Kidney glomerular epithelial cell (primary cell): ENCODE measurements at regions not wholly inside any gene's neighbourhood (a gene's known extent, or its start where the extent isn't known, plus 50 kb on each side); places are given as distances from the start of the nearest gene placed in this dataset.

Source experiments
- DNase-seq: peaks from one replicate; lab custom pipeline; 2025; lab: John Stamatoyannopoulos, UW

DNA sequence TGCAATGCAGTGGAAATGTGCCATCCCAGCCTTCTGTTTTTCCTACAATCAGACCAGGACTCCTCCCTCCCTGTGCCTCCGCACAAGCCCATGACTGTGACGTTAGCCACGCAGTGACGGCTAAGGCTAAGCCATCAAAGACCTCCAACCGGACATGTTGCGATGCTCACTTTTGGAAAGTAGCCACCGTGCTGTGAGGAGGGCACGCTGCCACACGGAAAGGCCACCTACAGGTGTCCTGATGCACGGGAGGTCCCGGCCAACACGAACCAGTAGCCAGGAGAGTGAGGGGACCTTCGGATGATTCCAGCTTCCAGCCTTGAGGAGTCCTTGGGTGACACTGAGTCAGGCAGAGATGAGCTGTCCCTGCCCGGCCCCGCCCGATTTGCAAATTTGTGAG lies 53.9 kb downstream of the FOXL1 start:
- DNase-seq, result no peak

DNA sequence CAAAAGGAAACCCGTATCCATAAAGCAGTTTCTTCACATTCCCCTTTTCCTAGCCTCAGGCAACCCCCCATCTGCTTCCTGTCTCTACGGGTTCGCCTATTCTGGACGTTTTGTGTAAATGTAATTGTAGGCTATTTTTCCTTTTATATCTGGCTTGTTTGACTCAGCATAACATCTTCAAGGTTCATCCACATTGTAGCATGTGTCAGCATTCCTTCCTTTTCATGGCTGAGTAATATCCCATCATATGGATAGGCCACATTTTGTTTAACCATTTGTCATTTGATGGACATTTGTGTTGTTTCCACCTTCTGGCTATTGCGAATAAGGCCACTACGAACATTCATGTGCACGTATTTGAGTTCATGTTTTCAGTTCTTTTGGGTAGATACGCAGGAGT lies 54.6 kb downstream of the FOXL1 start:
- no peak for DNase-seq

DNA sequence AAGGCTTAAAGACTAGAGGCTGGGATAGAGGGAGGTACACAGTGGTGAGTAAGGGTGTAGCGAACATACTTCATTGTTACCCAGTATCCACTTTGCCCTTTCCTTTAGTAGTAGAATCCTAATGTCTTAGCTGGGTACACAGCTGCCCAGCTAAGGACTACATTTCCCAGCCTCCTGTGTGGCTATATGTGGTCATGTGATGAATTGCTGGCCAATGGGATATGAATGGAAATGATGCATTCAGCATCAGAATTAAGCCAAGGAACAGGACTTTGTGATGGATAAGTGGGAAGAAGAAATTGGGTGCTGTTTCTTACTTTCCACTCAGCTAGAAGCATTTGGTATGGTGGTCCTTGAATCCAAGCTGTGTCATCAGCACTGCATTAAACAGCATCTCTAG lies 55.9 kb downstream of the FOXL1 start:
- no peak for DNase-seq

DNA sequence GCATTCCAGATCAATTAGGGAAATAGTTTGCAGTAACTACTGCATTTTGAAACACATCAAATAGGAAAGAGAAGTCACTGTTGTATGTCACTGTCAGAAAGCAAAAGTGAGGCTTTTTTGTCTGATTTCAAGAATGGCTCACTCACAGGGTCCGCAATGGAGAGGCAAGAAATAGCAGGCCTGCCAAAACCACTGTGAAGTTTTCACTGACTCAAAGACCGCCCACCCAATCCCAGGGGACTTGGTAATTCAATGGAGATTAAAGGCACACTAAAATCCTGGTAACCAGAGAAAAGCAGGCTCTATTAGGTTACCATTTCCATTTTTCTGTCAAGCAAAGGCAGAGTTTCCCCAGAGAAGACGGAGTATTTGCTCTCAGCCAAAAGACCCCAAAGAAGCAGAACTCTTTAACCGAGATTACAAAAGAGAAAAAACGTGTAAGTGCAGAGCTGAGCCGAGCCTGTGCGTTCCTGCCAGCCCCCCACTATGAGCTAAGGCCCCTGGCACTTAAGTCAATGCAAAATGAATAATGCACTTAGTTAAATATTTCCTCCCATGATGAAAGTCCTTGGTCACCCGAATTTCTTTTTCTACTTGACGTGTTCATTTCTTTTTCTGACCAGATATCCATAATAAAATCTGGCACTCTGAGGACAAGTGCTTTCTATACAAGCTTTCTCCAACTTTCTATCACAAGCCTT lies 57.0 kb downstream of the FOXL1 start:
- no peak for DNase-seq

DNA sequence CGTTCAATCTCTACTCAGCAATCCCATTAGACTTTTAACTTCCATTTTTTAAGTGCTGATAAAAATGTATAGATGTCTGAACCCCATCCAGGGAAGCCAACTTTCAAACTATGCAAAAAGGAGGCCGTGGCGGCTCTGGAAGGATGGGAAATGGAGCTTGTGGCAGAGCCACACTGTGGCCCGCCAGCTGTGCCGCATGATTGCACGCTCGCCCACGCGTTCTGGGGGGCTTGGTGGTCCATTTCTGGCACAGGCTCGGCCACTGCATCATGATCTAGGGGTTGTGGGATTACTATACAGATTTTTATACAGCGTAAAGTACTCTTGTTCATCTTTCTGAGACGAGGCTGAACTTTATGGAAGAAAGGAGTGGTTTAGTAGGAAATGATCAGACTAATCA lies 57.6 kb downstream of the FOXL1 start:
- no peak for DNase-seq

DNA sequence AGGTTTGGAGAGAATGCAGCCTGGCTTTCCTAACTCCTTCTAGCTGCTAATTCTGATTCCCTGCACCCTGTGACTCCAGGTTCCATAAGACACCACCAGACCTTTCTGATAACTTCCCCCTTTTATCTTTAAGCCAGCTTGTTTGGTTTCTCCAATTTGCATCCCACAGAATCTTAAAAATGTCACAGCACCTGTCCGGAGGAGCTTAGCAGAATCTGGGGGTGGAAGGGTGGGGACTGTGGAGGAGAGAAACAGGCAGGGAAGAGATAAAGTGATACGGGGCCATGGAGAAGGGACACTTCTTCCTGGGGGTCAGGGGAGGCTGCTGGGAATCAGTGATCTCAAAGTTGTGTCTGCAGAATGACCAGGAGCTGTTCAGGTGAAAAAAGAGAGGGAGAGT lies 59.4 kb downstream of the FOXL1 start:
- no peak for DNase-seq

DNA sequence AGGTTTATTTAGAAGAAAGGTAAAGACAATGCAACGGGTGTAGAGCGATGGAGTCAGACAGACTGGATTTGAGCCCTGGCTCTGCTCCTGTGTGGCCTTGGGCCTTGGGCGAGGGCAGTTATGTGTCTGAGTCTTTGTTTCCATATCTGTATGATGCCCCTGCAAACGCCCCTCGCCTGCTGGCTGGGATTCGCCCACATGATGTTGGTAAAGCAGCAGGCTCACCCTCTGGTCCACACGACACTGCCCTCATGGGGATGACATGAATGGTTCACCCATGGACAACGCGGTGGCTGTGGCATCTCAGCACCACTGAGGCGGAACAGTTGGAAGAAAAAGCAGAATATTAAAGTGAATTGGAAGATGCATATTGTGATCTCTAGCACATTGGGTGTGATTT lies 60.3 kb downstream of the FOXL1 start:
- no peak for DNase-seq

DNA sequence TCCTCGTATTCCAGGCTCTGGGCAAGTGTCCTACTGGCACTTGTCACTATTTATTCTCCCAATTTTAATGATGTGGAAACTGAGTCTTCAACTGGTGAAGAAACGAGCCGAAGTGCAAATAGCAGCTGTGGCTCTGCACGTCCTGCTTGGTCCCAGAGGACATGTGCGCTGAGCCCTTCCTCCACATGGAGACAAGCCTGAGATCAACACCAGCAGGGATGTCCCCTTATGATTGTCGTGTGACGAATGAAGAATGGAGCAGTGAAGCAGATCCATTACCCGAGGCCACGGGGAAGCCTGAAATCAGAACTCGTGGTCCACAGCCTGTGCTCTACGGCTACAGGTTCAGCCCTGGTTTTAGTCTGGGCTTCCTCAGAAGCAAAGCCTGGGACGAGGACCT lies 61.0 kb downstream of the FOXL1 start:
- no peak for DNase-seq

DNA sequence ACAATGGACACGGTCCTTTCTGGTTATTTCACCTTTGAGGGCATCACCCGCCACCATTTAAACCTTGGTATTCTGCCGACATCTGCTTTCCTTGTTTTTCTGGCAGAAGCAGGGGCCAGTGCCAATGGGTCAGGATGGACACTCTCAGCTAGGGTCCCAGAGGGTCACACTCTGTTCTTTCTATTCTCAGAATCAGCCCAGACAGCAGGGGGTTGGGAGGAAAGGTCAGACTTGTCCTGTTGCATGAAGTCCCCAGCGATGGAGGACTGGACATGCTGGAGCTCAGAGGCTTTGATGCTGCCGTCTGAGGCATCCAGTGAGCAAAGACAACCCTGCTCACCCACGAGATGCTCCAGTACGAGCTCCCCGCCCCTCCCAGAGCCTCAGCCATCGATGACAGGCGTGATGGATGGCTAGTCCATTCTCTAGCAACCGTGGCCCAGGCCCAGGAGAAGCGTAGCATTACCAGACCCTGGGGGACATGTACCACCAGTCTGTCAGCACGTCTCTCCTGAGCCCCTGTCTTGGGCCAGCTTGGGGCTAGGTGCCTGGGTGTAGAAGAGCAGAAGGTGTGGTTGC lies 62.0 kb downstream of the FOXL1 start:
- no peak for DNase-seq

DNA sequence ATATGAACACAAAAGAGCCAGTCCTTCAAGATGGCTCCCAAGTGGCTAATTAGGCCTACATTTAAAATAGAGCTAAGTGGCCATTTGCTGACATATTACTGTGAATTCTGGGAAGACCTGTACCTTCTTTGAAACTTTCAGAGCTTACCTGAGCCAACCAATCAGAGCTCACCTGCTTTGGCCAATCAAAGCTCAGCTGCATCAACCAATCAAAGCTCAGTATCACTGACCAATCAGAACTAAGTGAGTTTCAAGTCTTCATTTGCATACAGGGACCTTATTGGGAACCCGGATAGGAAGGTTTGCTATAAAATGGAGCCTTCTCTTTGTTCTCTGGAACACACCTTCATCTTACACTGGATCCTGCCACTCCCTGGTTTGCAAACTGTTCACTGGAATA lies 63.7 kb downstream of the FOXL1 start:
- DNase-seq, result no peak

DNA sequence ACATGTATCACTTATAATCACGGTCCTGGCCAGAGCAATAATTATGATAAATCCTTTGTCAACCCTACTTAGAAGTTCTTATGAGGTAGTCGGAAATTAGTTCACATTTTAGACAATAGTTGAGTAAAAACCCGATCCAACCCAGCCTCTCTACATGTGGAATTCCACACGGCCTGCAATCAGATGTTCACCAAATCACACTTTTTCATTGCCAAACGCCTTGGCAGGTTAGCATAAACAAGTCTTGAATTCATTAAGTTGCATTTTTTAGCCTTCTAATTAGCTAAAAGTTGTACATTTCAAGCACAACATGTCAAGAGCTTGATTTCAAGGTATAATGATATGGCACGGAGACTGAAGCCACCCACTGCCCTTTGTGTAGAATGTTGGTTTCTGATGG lies 65.3 kb downstream of the FOXL1 start:
- DNase-seq, result no peak

DNA sequence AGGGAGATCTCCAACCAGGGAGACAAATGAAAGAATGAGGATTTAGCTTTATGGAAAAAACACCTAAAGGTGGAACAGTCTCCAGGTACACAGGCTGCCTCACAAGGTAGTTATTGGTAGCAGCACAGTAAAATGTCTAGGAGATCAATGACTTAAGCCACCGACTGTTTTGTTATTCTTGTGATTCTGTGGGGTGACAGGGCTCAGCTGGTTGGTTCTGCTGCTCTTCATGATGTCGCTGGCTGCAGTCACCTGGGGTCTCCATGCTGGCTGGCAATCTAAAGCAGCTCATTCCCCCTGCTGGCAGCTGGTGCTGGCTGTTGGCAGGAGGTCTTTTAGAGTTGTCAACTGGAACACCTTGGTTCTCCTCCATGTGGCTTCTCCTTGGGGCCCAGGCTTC lies 69.2 kb downstream of the FOXL1 start:
- no peak for DNase-seq

DNA sequence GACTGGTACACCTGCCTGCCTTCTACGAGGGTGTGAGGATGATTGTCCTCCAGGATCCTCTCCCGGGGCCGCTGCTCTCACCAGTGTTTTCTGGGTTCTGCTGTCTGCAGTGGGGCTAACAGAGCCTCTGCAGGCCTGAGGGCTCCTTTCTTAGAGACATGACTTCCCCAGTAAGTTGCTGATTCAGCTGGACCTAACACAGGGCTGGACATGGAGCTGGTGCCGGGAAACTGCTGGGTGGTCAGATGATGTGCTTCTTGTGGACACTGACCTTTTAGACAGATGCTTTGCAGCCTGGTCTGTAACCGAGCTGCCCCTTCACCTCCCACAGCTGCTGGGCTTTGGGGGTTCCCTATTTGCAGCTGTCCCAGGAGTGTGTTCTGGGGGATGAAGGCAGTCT lies 71.5 kb downstream of the FOXL1 start:
- DNase-seq, result no peak

DNA sequence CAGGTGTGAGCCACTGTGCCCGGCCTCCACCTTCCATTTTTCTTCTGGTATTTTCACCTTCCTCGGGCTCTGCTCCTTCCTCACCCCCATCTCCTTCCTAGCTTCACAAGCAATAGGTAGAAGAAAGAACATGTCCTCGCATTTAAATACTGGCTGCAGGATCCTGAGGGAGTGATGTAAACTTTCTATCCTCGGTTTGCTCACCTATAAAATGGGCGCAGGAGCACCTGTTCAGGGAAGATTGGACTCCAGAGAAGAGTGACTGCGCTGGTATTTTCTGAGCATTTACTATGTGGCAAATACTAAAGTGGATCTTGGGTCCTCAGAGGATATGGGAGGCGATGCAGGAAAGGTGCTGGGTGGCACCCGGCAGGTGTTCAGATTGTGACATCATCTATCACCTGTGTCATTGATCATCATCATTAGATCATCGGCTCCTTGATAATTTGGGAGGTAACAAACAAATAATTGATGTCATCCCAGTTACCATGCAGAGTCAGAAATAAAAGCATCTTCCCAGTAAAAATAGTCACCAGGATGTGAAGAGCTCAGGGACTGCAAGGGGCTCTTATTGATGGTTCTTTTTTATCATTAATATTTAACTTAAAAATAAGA lies 72.8 kb downstream of the FOXL1 start:
- DNase-seq, result no peak

DNA sequence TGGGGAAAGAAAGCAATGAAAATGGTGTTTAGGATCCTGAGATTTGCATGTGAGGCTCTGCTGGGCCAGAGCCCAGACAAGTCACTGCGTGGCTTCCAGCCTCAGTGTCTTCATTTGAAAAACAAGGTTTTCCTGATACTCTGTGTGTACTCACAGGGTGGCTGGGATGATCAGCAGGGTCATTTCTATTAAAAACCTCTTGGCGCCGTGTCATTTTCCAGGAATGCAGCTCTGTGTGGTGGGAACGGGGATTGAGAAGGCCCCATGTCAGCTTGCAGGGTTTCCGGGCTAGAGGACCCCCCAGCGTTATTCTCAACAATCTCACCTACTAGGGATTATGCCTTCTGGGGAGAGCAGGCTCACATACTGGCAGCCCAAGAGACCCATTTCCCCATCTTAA lies 73.5 kb downstream of the FOXL1 start:
- no peak for DNase-seq

DNA sequence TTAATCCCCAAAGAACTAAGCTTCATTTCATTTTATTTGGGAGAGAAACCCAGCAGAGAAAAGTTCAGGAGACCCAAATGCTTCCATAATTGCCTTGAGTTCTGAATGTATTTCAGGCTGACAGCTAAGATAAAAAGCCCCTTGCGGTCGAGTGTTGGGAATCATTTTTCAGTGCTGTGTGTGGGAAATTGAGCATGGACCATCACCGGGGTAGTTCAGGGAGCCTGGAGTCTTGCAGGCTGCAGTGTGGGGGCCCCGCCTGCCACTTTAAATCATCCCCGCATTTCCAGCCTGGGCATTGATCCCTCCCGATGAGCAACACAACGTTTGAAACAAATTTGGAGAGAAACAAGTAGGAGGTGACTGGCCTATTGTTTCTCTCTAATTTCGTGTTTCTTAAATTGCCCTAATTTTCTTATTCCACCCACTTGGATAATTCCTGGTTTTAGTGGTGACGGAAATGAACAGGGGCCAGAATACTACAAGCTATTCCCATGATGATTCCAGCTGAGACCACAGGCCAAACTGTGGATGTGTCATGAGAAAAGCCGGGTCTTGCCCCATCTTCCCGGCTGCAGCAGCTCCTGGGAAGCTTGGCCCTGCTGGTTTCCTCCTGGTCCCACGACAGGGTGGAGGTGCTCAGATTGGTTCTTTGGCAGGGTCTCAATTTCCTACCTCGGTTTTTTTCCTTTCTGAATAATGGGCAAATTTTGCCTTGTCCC lies 75.1 kb downstream of the FOXL1 start:
- DNase-seq, result no peak

DNA sequence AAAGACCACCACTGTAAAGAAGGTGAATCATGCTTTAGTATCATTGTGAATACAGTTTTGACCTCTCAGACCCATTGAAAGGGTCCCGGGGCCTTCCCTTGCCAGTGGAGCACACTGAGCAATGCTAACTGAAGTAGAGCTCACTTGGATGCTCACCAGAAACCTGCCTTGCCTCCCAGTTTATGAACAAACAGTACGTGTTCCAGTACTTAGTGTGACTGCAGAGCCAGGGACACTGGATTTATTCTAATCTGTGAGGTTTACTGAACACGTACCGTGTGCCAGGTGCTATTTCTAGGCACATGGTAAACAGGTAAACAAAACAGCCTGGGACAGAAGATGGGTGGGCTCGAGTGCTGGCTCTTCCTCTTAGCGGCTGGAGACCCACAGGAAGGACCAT lies 79.6 kb downstream of the FOXL1 start:
- DNase-seq, result no peak

DNA sequence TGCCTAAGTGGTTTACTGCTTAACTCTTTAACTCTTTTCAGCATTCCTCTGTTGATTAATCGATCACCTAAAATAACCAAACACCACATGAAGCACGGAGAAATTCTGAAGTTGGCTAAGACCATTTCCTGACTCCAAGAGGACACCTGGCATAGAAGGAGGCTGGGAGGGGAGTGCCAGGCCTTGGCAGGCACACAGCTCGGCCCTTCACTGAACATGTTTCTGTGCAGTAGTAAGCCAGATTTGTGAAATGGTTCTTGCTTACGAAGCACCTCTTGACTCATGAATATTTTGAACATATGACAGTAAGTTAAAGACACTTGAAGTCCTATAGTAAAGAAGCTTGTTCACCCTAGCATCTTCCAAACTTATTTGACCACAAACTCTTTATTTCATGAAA lies 82.3 kb downstream of the FOXL1 start:
- DNase-seq, result no peak

DNA sequence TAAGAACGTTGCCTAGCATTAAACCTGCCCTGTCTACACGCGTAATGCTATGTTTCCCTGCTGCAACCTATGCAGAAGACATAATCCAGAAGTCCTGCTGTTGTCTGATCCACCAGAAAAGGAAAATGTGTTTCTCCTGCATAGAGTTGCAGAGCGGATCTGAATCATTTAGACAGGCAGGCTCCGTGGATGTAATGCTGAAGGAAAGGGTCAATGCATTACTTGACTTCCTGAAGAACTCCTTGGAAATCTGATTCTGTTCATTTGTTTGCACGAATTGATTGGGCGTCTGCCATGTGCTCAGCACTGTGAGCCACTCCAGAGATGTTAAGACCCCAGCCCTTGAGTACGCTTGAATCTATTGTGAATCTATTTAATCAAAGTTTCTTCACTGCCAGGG lies 83.4 kb downstream of the FOXL1 start:
- DNase-seq, result no peak

DNA sequence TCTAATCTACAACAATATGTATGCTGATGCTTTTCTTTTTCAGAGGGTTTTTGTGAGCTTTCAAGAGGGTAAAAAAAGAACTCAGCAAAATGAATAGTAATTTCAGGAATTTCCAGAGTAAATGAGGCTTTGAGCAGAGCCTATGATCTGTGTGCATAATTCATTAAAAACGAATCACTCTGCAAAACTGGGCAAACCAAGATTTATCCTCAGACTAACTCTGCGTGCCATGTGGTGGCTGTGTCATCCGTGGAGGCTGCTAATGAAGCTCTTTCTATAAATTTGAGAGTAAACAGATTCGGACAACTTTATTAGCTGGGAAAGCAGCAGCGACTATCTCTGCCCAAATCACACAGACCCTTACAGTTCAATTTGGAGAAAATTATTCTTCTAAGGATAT lies 83.8 kb downstream of the FOXL1 start:
- DNase-seq, result no peak

DNA sequence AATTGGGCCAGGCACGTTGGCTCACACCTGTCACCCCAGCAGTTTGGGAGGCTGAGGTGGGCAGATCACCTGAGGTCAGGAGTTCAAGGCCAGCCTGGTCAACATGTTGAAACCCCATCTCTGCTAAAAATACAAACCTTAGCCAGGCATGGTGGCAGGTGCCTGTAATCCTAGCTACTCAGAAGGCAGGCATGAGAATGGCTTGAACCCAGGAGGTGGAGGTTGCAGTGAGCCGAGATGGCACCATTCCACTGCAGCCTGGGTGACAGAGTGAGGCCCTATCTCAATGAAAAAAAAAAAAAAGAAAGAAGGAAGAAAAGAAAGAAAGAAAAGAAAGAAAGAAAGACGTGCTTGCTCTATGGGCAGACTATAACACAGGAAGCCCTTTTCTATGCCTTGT lies 84.4 kb downstream of the FOXL1 start:
- DNase-seq, result no peak

DNA sequence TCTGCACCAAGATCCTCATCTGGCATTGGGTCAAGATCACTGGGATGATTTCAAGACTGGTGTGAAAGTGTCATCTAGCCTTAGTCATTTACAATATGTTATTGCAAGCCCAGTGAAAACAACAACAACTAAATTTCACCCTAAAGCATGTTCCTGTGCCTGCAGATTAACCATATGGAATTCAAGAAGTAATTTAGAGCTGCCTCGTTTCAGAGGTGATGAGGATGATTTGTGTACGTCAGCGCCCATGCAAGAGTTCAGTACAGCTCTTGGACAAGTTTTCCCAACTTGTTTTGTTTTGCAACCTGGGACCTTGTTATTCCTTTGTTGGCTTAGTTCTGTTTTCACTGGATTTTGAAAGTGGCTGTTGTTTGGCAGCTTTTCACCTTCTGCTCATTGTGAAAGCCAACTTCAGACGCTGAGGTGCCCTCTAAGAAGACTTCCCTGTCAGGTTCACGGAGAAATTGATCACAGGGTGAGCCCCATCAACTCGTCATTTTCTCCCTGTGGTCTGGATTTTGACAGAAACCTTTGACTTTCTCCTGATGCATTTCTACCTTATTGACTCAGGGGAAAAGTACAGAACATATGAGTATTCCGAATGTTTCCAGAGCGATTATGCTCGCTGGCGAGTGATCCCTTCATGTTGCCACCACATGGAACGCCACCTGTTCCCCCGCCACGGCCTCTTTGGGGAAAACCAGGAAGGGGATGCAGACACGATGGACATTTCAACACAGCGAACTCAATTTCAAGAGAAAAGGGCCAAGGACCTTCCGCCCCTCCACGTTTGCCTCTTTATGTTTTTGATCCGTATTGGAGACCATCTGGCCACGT lies 85.6 kb downstream of the FOXL1 start:
- DNase-seq, result no peak
